ENCODE measurements at regions not wholly inside any gene's neighbourhood (a gene's known extent, or its start where the extent isn't known, plus 50 kb on each side); places are given as distances from the start of the nearest gene placed in this dataset.

GRCh38 chr4:153988492-153989363 lies 199.8 kb upstream of the SFRP2 start:
- no peak for DNase-seq

GRCh38 chr4:153987291-153987690 lies 198.4 kb upstream of the SFRP2 start:
- DNase-seq = no peak

GRCh38 chr4:153976954-153977353 lies 188.1 kb upstream of the SFRP2 start:
- no peak for DNase-seq

- DNase-seq = no peak
Observed at GRCh38 chr4:153974452-153974851, 185.6 kb upstream of the SFRP2 start.

- DNase-seq = no peak
Observed at GRCh38 chr4:153973942-153974341, 185.1 kb upstream of the SFRP2 start.

- no peak for DNase-seq
Observed at GRCh38 chr4:153971899-153972298, 183.0 kb upstream of the SFRP2 start.

- DNase-seq = no peak
Observed at GRCh38 chr4:153970169-153970568, 181.3 kb upstream of the SFRP2 start.

GRCh38 chr4:153969542-153969941 lies 180.7 kb upstream of the SFRP2 start:
- DNase-seq = no peak

- no peak for DNase-seq
Observed at GRCh38 chr4:153966641-153967040, 177.8 kb upstream of the SFRP2 start.

- no peak for DNase-seq
Observed at GRCh38 chr4:153963216-153963615, 174.3 kb upstream of the SFRP2 start.

- DNase-seq = no peak
Observed at GRCh38 chr4:153962311-153963039, 173.6 kb upstream of the SFRP2 start.

- no peak for DNase-seq
Observed at GRCh38 chr4:153955327-153955726, 166.4 kb upstream of the SFRP2 start.

GRCh38 chr4:153954654-153955053 lies 165.8 kb upstream of the SFRP2 start:
- no peak for DNase-seq

GRCh38 chr4:153950100-153950979 lies 161.5 kb upstream of the SFRP2 start:
- DNase-seq = no peak

GRCh38 chr4:153948041-153948440 lies 159.2 kb upstream of the SFRP2 start:
- no peak for DNase-seq

GRCh38 chr4:153947124-153947523 lies 158.2 kb upstream of the SFRP2 start:
- DNase-seq = no peak

- DNase-seq = no peak
Observed at GRCh38 chr4:153945704-153946103, 156.8 kb upstream of the SFRP2 start.

- DNase-seq = no peak
Observed at GRCh38 chr4:153943738-153944415, 155.0 kb upstream of the SFRP2 start.

- DNase-seq = no peak
Observed at GRCh38 chr4:153940916-153941315, 152.0 kb upstream of the SFRP2 start.

- DNase-seq = no peak
Observed at GRCh38 chr4:153939570-153939969, 150.7 kb upstream of the SFRP2 start.

GRCh38 chr4:153938994-153939393 lies 150.1 kb upstream of the SFRP2 start:
- no peak for DNase-seq
